ENCODE measurements at regions not wholly inside any gene's neighbourhood (a gene's known extent, or its start where the extent isn't known, plus 50 kb on each side); places are given as distances from the start of the nearest gene placed in this dataset.

DNA sequence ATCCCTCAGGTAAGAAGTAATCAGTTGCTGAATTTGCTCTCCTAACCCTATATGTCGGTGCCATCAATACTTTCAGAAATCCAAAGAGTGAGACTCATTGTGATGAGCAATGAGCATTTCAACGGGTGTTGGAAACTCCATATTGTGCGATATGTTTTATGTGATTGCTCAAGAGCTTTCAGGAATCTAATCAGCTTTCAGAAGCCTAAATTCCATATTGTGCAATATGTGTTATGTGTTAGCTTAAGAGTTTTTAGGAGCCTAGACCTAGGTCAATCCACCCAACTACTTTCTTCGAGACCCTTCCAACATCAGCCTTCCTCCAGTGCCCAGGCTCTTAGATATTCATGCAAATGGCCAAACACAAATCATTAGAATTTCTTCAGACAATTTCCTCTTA, 277.3 kb downstream of the DSC3 start:
- no peaks in the 10 kb centered on the region; a peak in 1 of 8 replicates for H3K36me3 ChIP-seq (ENCODE audit: control insufficient read depth in 2 of 4, insufficient read depth in 4 of 4, low read length in 3 of 4)
- no peak overlapping the region for H2AK5ac ChIP-seq (ENCODE audit: low read depth, low read length)
- no peak for TF ChIP-seq TEAD4 (IDR thresholded peaks at IDR 0.05; ENCODE audit: low read depth, low read length)
- peak; percentile 13; the same call in 1 of the 2 replicates for TF ChIP-seq CEBPB (IDR thresholded peaks at IDR 0.05; ENCODE audit: low read depth, low read length)
- no peak for FAIRE-seq
- no peak overlapping the region for H2BK15ac ChIP-seq (ENCODE audit: low read length)
- no peaks in the 10 kb centered on the region for H3K79me2 ChIP-seq (ENCODE audit: control insufficient read depth in 1 of 2, insufficient read depth in 2 of 2, low read length in 2 of 2)
- no peak overlapping the region for H3K9ac ChIP-seq (replicated peaks in 1 of 4; ENCODE audit: extremely low read depth in 1 of 4, low read depth in 3 of 4, low read length in 3 of 4)
- no peaks in the 10 kb centered on the region for H3K23me2 ChIP-seq (ENCODE audit: low read depth, low read length)
- no peak overlapping the region for H3K4ac ChIP-seq (replicated peaks; ENCODE audit: insufficient read length, low read depth, low read length)
- H3K14ac ChIP-seq (ENCODE audit: insufficient read length) = no peak overlapping the region
- H3K18ac ChIP-seq (ENCODE audit: extremely low read depth, low read length) = no peak overlapping the region
- H4K91ac ChIP-seq (replicated peaks; ENCODE audit: insufficient read length, low read length) = no peak overlapping the region
- H2BK12ac ChIP-seq (ENCODE audit: low read depth, low read length) = 0 out of 2 replicates have a peak overlapping the region, but pooled peaks have one; percentile 12
- DNase-seq (ENCODE audit: low read depth in 1 of 2, low spot score in 2 of 2) = no peak
- H2BK20ac ChIP-seq (ENCODE audit: low read length) = no peak overlapping the region; the same call in 1 of the 2 replicates
- H3K56ac ChIP-seq (replicated peaks; ENCODE audit: insufficient read length, low read depth, low read length) = no peak overlapping the region
- no peak overlapping the region for H3K4me2 ChIP-seq (ENCODE audit: insufficient read depth in 1 of 2, low read depth in 2 of 2, low read length in 2 of 2)
- no peak overlapping the region for H2BK120ac ChIP-seq (replicated peaks; ENCODE audit: low read depth, low read length)
- peaks cover 0 to 16% (median 4%) of the 10 kb centered on the region in 4 experiments; a peak in 5 of 7 replicates for H3K27me3 ChIP-seq (replicated peaks in 1 of 4; ENCODE audit: control insufficient read depth in 3 of 4, extremely low read depth in 1 of 4, insufficient read depth in 3 of 4, low read length in 3 of 4)
- no peak overlapping the region for H3K4me3 ChIP-seq (ENCODE audit: extremely low read depth in 1 of 4, insufficient read depth in 2 of 4, low read depth in 3 of 4, low read length in 4 of 4)
- POLR2A ChIA-PET (ENCODE audit: partially characterized antibody) = no interaction called here
- H4K5ac ChIP-seq (ENCODE audit: insufficient read length, low read depth, low read length) = no peak overlapping the region
- H3K4me1 ChIP-seq (replicated peaks in 1 of 4; ENCODE audit: control insufficient read depth in 3 of 4, insufficient read depth in 4 of 4, low read length in 3 of 4) = peaks cover 0 to 6% (median 1%) of the 10 kb centered on the region in 4 experiments; a peak in 4 of 7 replicates
- H3K9me3 ChIP-seq (ENCODE audit: insufficient read depth in 2 of 2, low read depth in 1 of 2, low read length in 1 of 2) = peaks cover 0 to 2% of the 10 kb centered on the region in 2 experiments; a peak in 1 of 4 replicates
- CTCF ChIA-PET (ENCODE audit: partially characterized antibody) = interaction anchor here (1.3 kb wide), 1 partner anchor 125 kb away, joined by 3 read pairs; no protein-coding TSS in a partner anchor
- H3K23ac ChIP-seq (ENCODE audit: insufficient read length) = no peak overlapping the region
- H4K8ac ChIP-seq (ENCODE audit: extremely low read depth, insufficient read depth, low read length) = no peak overlapping the region
- no peaks in the 10 kb centered on the region for H3K79me1 ChIP-seq (ENCODE audit: low read depth, low read length)
- H3K27ac ChIP-seq (ENCODE audit: low read depth, low read length) = no peak overlapping the region
- H2BK5ac ChIP-seq (ENCODE audit: low read depth, low read length) = no peak overlapping the region
- no peak overlapping the region for H2AFZ ChIP-seq (ENCODE audit: low read length)
- H4K20me1 ChIP-seq (replicated peaks in 1 of 2; ENCODE audit: control insufficient read depth in 1 of 2, insufficient read depth in 2 of 2, low read length in 2 of 2) = no peaks in the 10 kb centered on the region
- 71% methylated on average over 4 of the region's 4 CpGs; no CpG with 5 or more reads in 1 of the 2 experiments for WGBS, 2 experiments (ENCODE audit: extremely low coverage in 1 of 2, insufficient coverage in 1 of 2, insufficient read length in 1 of 2, insufficient replicate concordance in 2 of 2, low coverage in 1 of 2, low lambda C conversion rate in 2 of 2, missing lambda C conversion rate in 1 of 2)
